ENCODE measurements at regions not wholly inside any gene's neighbourhood (a gene's known extent, or its start where the extent isn't known, plus 50 kb on each side); places are given as distances from the start of the nearest gene placed in this dataset.

DNA sequence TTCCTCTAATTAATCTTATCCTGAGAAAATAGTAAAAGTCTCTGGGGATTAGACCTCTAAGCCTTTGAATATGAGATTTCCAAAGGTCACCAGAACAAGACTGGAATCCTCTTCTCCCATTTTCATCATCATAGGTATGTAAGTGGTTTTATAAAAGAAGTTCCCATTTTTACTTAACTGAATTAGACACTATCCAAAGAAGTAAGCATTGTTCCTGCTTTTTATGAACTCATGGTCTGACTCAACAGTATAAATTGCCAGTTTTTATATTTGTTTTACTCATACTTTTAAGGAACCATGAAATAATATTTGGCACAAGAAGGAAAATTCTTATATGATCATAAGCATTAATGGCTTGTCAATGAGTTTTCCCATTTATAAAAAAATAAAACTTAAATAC lies 167.1 kb upstream of the ADRA1B start:
- TF ChIP-seq, protein P1, sequence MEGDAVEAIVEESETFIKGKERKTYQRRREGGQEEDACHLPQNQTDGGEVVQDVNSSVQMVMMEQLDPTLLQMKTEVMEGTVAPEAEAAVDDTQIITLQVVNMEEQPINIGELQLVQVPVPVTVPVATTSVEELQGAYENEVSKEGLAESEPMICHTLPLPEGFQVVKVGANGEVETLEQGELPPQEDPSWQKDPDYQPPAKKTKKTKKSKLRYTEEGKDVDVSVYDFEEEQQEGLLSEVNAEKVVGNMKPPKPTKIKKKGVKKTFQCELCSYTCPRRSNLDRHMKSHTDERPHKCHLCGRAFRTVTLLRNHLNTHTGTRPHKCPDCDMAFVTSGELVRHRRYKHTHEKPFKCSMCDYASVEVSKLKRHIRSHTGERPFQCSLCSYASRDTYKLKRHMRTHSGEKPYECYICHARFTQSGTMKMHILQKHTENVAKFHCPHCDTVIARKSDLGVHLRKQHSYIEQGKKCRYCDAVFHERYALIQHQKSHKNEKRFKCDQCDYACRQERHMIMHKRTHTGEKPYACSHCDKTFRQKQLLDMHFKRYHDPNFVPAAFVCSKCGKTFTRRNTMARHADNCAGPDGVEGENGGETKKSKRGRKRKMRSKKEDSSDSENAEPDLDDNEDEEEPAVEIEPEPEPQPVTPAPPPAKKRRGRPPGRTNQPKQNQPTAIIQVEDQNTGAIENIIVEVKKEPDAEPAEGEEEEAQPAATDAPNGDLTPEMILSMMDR (IDR thresholded peaks at IDR 0.05; ENCODE audit: low read depth, low read length) = no peak
- TF ChIP-seq POLR2A (IDR thresholded peaks at IDR 0.05; ENCODE audit: extremely low read depth, insufficient read length) (no peak), MYC (IDR thresholded peaks at IDR 0.05; ENCODE audit: low read depth, low read length) (no peak)
- TF ChIP-seq, protein P2, sequence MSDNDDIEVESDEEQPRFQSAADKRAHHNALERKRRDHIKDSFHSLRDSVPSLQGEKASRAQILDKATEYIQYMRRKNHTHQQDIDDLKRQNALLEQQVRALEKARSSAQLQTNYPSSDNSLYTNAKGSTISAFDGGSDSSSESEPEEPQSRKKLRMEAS (IDR thresholded peaks at IDR 0.05; ENCODE audit: low read depth, low read length) = no peak
- DNase-seq (ENCODE audit: low read depth) = no peak
- no peak overlapping the region for H3K4me3 ChIP-seq (ENCODE audit: low read depth, low read length)

DNA sequence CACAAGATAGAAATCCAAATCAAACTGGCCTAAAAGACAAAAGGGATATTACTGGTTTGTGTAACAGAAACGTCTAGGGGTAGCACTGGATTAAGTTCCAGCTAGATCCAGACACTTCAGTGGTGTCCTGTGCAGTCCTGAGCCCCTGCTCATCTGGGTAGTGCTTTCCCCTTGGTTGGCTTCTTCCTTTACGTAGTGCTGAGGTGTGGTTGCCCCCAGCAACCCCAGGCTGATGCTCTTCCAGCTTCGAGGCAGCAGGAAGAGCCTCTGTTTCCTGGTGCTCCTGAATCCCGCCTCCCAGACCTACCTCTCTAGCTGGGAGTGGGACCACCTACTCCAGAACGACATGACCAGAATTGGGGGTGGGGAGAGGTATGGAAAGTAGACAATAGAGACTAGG lies 166.1 kb upstream of the ADRA1B start:
- DNase-seq (ENCODE audit: low read depth) = no peak
- TF ChIP-seq, protein P2 (IDR thresholded peaks at IDR 0.05; ENCODE audit: low read depth, low read length) = no peak
- TF ChIP-seq MYC (IDR thresholded peaks at IDR 0.05; ENCODE audit: low read depth, low read length) (no peak), POLR2A (IDR thresholded peaks at IDR 0.05; ENCODE audit: extremely low read depth, insufficient read length) (no peak)
- TF ChIP-seq, protein P1 (IDR thresholded peaks at IDR 0.05; ENCODE audit: low read depth, low read length) = no peak
- no peak overlapping the region for H3K4me3 ChIP-seq (ENCODE audit: low read depth, low read length)

DNA sequence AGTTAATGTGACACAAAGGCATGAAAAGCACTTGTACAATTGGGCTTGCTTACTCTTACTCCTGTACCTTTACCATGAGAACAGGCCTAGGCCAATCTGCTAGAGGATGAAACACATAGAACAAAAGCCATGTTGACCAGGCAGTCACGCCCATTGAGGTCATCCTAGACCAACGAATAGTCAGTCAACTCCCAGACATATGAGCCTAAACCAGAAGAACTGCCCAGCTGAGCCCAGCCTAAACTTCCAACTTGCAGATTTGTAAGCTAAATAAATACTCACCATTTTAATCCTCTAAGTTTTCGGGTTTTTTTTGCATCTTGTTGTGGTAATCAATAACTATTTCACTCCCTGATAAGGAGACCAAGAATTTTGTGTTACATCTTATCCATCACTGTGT lies 164.8 kb upstream of the ADRA1B start:
- no peak for DNase-seq (ENCODE audit: low read depth)
- TF ChIP-seq, protein P1 (IDR thresholded peaks at IDR 0.05; ENCODE audit: low read depth, low read length) = no peak
- no peak for TF ChIP-seq MYC (IDR thresholded peaks at IDR 0.05; ENCODE audit: low read depth, low read length)
- TF ChIP-seq, protein P2 (IDR thresholded peaks at IDR 0.05; ENCODE audit: low read depth, low read length) = no peak
- no peak for TF ChIP-seq POLR2A (IDR thresholded peaks at IDR 0.05; ENCODE audit: extremely low read depth, insufficient read length)
- H3K4me3 ChIP-seq (ENCODE audit: low read depth, low read length) = no peak overlapping the region

DNA sequence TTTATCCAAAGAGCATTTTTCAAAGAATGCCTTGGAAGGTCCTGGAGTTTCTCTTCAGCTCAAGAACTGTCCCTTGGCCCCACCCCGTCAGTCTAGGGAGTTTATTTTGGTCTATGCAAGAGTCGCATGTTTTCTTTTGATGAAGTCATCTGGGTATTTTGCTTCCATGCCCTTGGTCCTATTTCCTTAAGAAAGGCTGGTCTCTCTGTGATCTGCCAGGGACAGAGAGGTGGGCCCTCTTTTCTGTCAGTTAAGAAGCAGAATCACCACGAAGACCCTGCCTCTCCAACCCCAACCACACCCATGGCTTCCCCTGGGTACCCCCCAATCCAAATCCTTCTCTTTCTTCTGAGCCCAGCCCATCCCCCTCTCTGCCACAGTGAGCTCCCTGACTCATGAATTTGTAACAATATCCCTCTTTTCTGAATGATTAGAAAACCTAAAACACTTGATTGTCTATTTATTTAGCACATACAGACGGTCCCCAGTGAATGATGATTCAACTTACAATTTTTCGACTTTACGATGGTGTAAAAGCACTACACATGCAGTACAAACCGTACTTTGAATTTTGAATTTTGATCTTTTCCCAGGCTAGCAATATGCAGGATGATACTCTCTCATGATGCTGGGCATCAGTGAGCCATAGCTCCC lies 163.5 kb upstream of the ADRA1B start:
- DNase-seq (ENCODE audit: low read depth) = no peak
- no peak overlapping the region for H3K4me3 ChIP-seq (ENCODE audit: low read depth, low read length)
- TF ChIP-seq, protein P1 (IDR thresholded peaks at IDR 0.05; ENCODE audit: low read depth, low read length) = no peak
- TF ChIP-seq MYC (IDR thresholded peaks at IDR 0.05; ENCODE audit: low read depth, low read length) (no peak), POLR2A (IDR thresholded peaks at IDR 0.05; ENCODE audit: extremely low read depth, insufficient read length) (no peak)
- TF ChIP-seq, protein P2 (IDR thresholded peaks at IDR 0.05; ENCODE audit: low read depth, low read length) = no peak

DNA sequence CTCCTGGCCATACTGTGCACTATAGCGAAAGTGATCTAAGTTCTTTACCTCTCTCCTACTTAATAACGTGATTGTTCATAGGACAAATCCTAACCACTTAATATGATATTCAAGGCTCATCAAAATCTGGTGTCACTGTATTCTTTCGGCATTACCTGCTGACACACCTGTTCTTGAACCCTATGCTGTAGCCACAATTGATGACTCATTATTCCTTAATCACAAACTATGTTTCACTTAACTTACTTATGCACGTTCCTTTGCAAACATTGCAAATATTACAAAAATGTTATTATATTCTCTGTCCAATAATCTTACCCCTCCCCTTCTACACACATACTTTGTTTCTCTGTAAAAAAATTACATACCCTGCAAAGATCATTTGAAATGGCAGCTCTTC lies 158.1 kb upstream of the ADRA1B start:
- no peak for DNase-seq (ENCODE audit: low read depth)
- TF ChIP-seq POLR2A (IDR thresholded peaks at IDR 0.05; ENCODE audit: extremely low read depth, insufficient read length) = no peak
- no peak for TF ChIP-seq MYC (IDR thresholded peaks at IDR 0.05; ENCODE audit: low read depth, low read length)
- TF ChIP-seq, protein P1 (IDR thresholded peaks at IDR 0.05; ENCODE audit: low read depth, low read length) = no peak
- TF ChIP-seq, protein P2 (IDR thresholded peaks at IDR 0.05; ENCODE audit: low read depth, low read length) = no peak
- H3K4me3 ChIP-seq (ENCODE audit: low read depth, low read length) = no peak overlapping the region
